HL-60 (cell line): ENCODE measurements at regions not wholly inside any gene's neighbourhood (a gene's known extent, or its start where the extent isn't known, plus 50 kb on each side); places are given as distances from the start of the nearest gene placed in this dataset.
A peak's percentile ranks its signal among the peaks of the same experiment; 100 is the strongest.

Experiments
- DNase-seq, 2 experiments: peaks; one replicate each; pipeline ENCODE4 v3.0.0-alpha.2; 2010 to 2020; ENCODE audit warnings: low read depth in 1 of 2, low spot score in 1 of 2
- H3K27ac ChIP-seq: fragments of 250-450 bp; sonication (Bioruptor Pico); replicated peaks from 2 replicates; pipeline ENCODE4 v1.5.1; 2020; ENCODE audit warnings: mild to moderate bottlenecking, moderate library complexity
- H3K27me3 ChIP-seq: fragments of 250-450 bp; sonication (Bioruptor Pico); 2 replicates; pipeline ENCODE4 v1.5.1; 2021; ENCODE audit warnings: mild to moderate bottlenecking, moderate library complexity; ENCODE audit not compliant: insufficient read depth, poor library complexity, severe bottlenecking
- H3K4me3 ChIP-seq: replicated peaks from 2 replicates; pipeline ENCODE4 v1.5.1; 2011; ENCODE audit warnings: mild to moderate bottlenecking, control low read depth, low read length; ENCODE audit not compliant: insufficient read depth
- GABPA ChIP-seq: IDR thresholded peaks from 2 replicates; pipeline ENCODE4 v1.6.1; 2012; ENCODE audit warnings: low read depth
- POLR2AphosphoS5 ChIP-seq: IDR thresholded peaks from 2 replicates; pipeline ENCODE4 v1.6.1; 2012; ENCODE audit warnings: low read depth
- SPI1 ChIP-seq: IDR thresholded peaks from 2 replicates; pipeline ENCODE4 v1.6.1; 2012; ENCODE audit warnings: low read depth, mild to moderate bottlenecking, borderline replicate concordance
- TF ChIP-seq, protein P1 (sequence below): IDR thresholded peaks from 2 replicates; pipeline ENCODE4 v1.6.1; 2012; ENCODE audit warnings: low read depth; ENCODE audit not compliant: insufficient replicate concordance
- TF ChIP-seq, protein P2 (sequence below): IDR thresholded peaks from one replicate; pipeline ENCODE4 v1.5.1; 2011; ENCODE audit warnings: low read length, control low read depth, inconsistent platforms; ENCODE audit not compliant: insufficient read depth

DNA sequence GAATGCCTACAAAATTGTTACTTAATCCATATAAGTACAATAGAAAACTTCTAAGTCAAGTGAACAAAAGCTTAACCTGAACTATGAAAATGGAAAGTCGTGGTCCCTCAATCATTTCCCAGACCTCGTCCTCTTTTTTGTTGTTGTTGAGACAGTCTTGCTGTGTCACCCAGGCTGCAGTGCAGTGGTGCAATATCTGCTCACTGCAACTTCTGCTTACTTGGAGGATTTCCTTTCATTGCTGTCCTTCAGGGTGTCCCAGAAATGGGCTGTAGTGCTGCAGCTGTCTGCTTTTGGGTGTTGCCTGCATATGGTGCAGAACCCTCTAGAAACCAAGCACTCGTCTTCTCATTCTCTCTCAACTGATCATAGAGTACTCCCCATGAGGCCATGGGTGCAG is 75.0 kb upstream of the IL2 start:
- no peaks in the 10 kb centered on the region for H3K27me3 ChIP-seq
- H3K4me3 ChIP-seq, result no peak overlapping the region
- peak; percentile 2 to 61 for DNase-seq
- H3K27ac ChIP-seq, result no peak overlapping the region
- no peak for TF ChIP-seq POLR2AphosphoS5
- TF ChIP-seq, protein P1, sequence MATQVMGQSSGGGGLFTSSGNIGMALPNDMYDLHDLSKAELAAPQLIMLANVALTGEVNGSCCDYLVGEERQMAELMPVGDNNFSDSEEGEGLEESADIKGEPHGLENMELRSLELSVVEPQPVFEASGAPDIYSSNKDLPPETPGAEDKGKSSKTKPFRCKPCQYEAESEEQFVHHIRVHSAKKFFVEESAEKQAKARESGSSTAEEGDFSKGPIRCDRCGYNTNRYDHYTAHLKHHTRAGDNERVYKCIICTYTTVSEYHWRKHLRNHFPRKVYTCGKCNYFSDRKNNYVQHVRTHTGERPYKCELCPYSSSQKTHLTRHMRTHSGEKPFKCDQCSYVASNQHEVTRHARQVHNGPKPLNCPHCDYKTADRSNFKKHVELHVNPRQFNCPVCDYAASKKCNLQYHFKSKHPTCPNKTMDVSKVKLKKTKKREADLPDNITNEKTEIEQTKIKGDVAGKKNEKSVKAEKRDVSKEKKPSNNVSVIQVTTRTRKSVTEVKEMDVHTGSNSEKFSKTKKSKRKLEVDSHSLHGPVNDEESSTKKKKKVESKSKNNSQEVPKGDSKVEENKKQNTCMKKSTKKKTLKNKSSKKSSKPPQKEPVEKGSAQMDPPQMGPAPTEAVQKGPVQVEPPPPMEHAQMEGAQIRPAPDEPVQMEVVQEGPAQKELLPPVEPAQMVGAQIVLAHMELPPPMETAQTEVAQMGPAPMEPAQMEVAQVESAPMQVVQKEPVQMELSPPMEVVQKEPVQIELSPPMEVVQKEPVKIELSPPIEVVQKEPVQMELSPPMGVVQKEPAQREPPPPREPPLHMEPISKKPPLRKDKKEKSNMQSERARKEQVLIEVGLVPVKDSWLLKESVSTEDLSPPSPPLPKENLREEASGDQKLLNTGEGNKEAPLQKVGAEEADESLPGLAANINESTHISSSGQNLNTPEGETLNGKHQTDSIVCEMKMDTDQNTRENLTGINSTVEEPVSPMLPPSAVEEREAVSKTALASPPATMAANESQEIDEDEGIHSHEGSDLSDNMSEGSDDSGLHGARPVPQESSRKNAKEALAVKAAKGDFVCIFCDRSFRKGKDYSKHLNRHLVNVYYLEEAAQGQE, result no peak
- TF ChIP-seq SPI1, result no peak
- no peak for TF ChIP-seq GABPA
- TF ChIP-seq, protein P2, sequence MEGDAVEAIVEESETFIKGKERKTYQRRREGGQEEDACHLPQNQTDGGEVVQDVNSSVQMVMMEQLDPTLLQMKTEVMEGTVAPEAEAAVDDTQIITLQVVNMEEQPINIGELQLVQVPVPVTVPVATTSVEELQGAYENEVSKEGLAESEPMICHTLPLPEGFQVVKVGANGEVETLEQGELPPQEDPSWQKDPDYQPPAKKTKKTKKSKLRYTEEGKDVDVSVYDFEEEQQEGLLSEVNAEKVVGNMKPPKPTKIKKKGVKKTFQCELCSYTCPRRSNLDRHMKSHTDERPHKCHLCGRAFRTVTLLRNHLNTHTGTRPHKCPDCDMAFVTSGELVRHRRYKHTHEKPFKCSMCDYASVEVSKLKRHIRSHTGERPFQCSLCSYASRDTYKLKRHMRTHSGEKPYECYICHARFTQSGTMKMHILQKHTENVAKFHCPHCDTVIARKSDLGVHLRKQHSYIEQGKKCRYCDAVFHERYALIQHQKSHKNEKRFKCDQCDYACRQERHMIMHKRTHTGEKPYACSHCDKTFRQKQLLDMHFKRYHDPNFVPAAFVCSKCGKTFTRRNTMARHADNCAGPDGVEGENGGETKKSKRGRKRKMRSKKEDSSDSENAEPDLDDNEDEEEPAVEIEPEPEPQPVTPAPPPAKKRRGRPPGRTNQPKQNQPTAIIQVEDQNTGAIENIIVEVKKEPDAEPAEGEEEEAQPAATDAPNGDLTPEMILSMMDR, result no peak

DNA sequence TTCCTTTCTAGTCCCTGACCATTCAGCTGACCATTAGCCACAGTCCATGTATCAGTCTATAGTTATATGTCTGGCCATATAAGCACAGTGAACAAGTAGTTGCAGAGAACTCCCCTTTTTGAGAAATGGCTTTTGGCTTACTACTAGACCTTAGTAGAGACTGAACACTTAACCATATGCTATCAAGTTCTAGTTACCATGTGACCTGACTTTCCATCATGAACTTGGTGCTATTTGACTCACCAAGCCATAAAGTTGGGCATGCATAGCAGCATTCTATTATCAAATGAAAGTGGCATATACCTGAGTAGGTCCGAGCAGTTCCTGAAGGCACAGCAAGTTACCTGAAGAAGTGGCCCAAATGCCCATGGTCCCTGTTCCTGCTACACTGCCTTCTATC is 74.5 kb upstream of the IL2 start:
- H3K27me3 ChIP-seq, result no peaks in the 10 kb centered on the region
- no peak overlapping the region for H3K27ac ChIP-seq
- no peak overlapping the region for H3K4me3 ChIP-seq
- no peak for DNase-seq
- TF ChIP-seq, protein P1, result no peak
- no peak for TF ChIP-seq SPI1
- TF ChIP-seq GABPA, result no peak
- TF ChIP-seq, protein P2, result no peak
- TF ChIP-seq POLR2AphosphoS5, result no peak

DNA sequence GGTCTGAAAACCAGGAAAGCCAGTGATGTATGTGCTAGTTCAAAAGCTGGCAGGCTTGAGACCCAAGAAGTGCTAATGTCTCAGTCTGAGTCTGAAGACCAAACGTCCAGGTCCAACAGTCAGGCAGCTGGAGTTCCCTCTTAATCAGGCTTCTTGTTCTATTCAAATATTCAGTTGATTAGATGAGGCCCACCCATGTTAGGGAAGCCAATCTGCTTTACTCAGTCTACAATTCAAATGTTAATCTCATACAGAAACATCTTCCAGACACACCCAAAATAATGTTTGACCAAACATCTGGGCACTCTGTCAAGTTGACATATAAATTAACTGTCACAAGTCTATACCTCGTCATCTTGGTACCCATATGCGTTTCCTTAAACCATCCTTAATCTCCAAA is 72.4 kb upstream of the IL2 start:
- DNase-seq, result no peak
- TF ChIP-seq SPI1, result no peak
- TF ChIP-seq POLR2AphosphoS5, result no peak
- TF ChIP-seq, protein P1, result no peak
- TF ChIP-seq GABPA, result no peak
- TF ChIP-seq, protein P2, result no peak
- H3K27me3 ChIP-seq, result no peaks in the 10 kb centered on the region
- H3K4me3 ChIP-seq, result no peak overlapping the region
- H3K27ac ChIP-seq, result no peak overlapping the region
